Adrenal gland (tissue), 9 donors: ENCODE measurements at regions not wholly inside any gene's neighbourhood (a gene's known extent, or its start where the extent isn't known, plus 50 kb on each side); places are given as distances from the start of the nearest gene placed in this dataset.

Experiments
- DNase-seq, 7 donors: peaks; one replicate each; pipeline ENCODE4 v3.0.0-alpha.2; 2019 to 2020
- H3K27ac ChIP-seq, 5 donors: fragments of 200-600 bp; sonication (generic) in 4 of 5; 1 replicate in 3 of 5; 2 replicates in 2 of 5; pipeline versions ENCODE4 v1.5.1 to v1.8.0; 2016 to 2020; ENCODE audit warnings: mild to moderate bottlenecking in 1 of 5
- H3K27me3 ChIP-seq: fragments of 200-600 bp; 2 replicates; pipeline ENCODE4 v1.8.0; 2021
- H3K36me3 ChIP-seq, 2 donors: fragments of 200-600 bp; replicated peaks in 1 of 2; 1 replicate in 1 of 2; 2 replicates in 1 of 2; pipeline versions ENCODE4 v1.5.1 to v1.8.0; 2018 to 2022
- H3K4me1 ChIP-seq, 2 donors: fragments of 200-600 bp; replicated peaks in 1 of 2; 1 replicate in 1 of 2; 2 replicates in 1 of 2; pipeline versions ENCODE4 v1.5.1 to v1.8.0; 2018 to 2021
- H3K4me3 ChIP-seq, 4 donors: fragments of 200-600 bp; sonication (generic) in 3 of 4; one replicate each; pipeline ENCODE4 v1.5.1; 2016 to 2018
- H3K9me3 ChIP-seq, 3 donors: fragments of 200-600 bp; sonication (generic) in 1 of 3; replicated peaks in 1 of 3; 1 replicate in 2 of 3; 2 replicates in 1 of 3; pipeline versions ENCODE4 v1.5.1 to v1.8.0; 2016 to 2021
- POLR2A ChIP-seq, 2 donors: fragments of 450-650 bp; IDR thresholded peaks; one replicate each; pipeline ENCODE4 v1.6.1; 2017; ENCODE audit warnings: antibody characterized with exemption in 2 of 2, mild to moderate bottlenecking in 2 of 2, moderate library complexity in 1 of 2
- WGBS, 4 donors: extraction: QIAGEN DNeasy Blood & Tissue Kit in 2 of 4; methylation state at CpG; one replicate each; pipeline versions ENCODE4 v1.1.5 to v1.1.7; 2013 to 2017; 5-methylcytosine and 5-hydroxymethylcytosine counted together
- intact Hi-C, 2 donors: fragments of 100-400 bp; cut with DNase I; formaldehyde crosslinking; loops; one replicate each; pipeline versions ENCODE4 v1.14.1 to v1.15.0; 2022 to 2023
- TF ChIP-seq, protein P1 (sequence below), 6 experiments: fragments of 450-650 bp in 4 of 6; fragments of 200-600 bp in 2 of 6; sonication (generic) in 1 of 6; IDR thresholded peaks; 1 replicate in 5 of 6; 2 replicates in 1 of 6; pipeline versions ENCODE4 v1.5.1 to v1.8.0; 2016 to 2021; ENCODE audit warnings: antibody characterized with exemption in 6 of 6, mild to moderate bottlenecking in 2 of 6, moderate library complexity in 1 of 6
- donor health status: healthy with polysubstance abuse.
- donor health status: Bipolar disorder and iron deficiency.
- donor health status: DM: yes; HTN: yes; CAD: no.
- donor health status: DM: no; HTN: no; CAD: no.
- donor health status: DM: no; HTN: no; CAD: no.

DNA sequence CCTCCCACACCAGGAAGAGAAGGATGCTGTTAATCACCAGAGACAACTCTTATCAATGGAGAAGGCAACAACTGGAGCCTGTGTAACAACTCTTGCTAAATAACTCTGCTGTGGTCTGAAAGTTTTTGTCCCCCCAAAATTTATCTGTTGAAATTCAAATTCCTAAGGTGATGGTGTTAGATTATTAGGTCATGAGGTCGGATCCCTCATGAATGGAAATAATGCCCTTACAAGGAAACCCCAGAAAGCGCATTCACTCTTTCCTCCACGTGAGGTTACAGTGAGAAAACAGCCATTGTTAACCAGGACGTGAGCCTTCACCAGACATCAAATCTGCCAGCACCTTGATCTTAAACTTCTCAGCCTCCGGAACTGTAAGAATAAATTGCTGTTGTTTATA is 141.9 kb upstream of the CXADR start:
- H3K27ac ChIP-seq: no peak overlapping the region
- no peaks in the 10 kb centered on the region for H3K4me1 ChIP-seq
- no peak for TF ChIP-seq POLR2A (IDR thresholded peaks at IDR 0.05)
- TF ChIP-seq, protein P1, sequence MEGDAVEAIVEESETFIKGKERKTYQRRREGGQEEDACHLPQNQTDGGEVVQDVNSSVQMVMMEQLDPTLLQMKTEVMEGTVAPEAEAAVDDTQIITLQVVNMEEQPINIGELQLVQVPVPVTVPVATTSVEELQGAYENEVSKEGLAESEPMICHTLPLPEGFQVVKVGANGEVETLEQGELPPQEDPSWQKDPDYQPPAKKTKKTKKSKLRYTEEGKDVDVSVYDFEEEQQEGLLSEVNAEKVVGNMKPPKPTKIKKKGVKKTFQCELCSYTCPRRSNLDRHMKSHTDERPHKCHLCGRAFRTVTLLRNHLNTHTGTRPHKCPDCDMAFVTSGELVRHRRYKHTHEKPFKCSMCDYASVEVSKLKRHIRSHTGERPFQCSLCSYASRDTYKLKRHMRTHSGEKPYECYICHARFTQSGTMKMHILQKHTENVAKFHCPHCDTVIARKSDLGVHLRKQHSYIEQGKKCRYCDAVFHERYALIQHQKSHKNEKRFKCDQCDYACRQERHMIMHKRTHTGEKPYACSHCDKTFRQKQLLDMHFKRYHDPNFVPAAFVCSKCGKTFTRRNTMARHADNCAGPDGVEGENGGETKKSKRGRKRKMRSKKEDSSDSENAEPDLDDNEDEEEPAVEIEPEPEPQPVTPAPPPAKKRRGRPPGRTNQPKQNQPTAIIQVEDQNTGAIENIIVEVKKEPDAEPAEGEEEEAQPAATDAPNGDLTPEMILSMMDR (IDR thresholded peaks at IDR 0.05): no peak
- H3K4me3 ChIP-seq: no peak overlapping the region
- DNase-seq: no peak
- intact Hi-C loops: no loop called here
- WGBS, 4 donors: 40 to 51% (median 46%) methylated on average over 5 of the region's 5 CpGs
- H3K36me3 ChIP-seq: no peaks in the 10 kb centered on the region
- no peaks in the 10 kb centered on the region for H3K9me3 ChIP-seq
- H3K27me3 ChIP-seq: no peaks in the 10 kb centered on the region

DNA sequence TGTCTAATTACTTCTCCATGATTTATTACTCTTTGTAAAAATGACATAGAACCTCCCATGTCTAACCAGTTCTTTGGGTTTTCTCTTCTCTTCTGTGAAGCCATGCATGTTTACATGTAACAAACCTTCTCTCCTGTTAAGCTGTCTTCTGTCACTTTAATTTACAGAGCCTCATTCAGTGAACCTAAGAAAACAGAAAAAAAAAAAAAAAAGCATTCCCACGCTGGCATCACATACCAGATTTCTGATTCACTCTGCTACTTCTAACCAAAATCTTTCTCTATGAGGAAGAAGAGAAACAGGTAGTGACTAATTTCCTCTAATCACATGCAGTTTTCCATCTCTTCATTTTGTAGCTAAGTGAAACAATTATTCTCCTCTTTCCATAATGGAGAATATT is 141.4 kb upstream of the CXADR start:
- WGBS, 4 donors: 2 to 15% (median 10%) methylated on average over 1 of the region's 1 CpG

DNA sequence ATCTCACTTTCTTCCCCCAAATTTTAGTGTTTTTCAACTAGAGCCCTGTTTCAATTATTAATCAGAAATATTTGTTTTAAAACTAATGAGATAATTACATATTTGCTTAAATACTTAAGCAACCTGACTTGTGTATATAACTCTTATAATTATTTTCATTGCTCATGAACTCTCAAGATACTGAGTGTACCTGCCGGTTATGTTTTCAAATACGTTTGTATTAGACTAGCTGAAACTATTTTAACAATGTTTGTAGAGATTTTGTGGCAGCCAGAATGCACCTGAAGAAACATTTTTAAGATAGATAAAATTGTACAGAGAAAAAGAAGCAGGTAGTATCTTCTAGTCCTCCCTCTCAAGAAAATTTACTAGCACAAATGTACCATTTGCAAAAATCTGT is 140.6 kb upstream of the CXADR start:
- TF ChIP-seq, protein P1 (IDR thresholded peaks at IDR 0.05): no peak
- no peak for TF ChIP-seq POLR2A (IDR thresholded peaks at IDR 0.05)
- WGBS, 4 donors: 71 to 87% (median 85%) methylated on average over 2 of the region's 2 CpGs
- intact Hi-C loops: no loop called here

More for the DNA sequence above, 141.4 kb upstream of the CXADR start:
- TF ChIP-seq POLR2A (IDR thresholded peaks at IDR 0.05): no peak
- TF ChIP-seq, protein P1 (IDR thresholded peaks at IDR 0.05): no peak
- Histone ChIP-seq H3K27ac (no peak overlapping the region), H3K4me1 (no peaks in the 10 kb centered on the region), H3K9me3 (no peaks in the 10 kb centered on the region), H3K4me3 (no peak overlapping the region), H3K36me3 (no peaks in the 10 kb centered on the region), H3K27me3 (no peaks in the 10 kb centered on the region)
- no peak for DNase-seq
- intact Hi-C loops: no loop called here

DNA sequence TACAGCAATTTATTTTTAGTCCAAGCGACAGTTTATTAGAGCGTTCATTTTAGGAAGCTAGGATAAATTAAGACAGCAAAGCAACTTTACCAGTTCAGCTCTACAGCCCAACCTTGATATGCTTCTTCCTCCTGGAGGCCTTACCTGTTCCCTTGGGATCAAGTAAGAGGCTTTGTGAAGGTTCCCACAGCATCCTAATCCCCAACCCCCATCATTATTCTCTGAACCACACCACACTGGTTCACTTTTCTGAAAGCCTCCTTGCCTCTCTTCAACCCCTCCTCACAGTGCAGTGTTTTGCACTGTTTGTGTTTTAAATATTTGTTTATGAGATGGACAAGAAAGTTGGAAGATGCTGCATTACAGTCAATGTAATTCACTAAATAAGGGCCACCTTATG is 126.3 kb upstream of the CXADR start:
- Histone ChIP-seq H3K9me3 (no peaks in the 10 kb centered on the region), H3K4me1 (no peaks in the 10 kb centered on the region), H3K36me3 (no peaks in the 10 kb centered on the region), H3K27me3 (no peaks in the 10 kb centered on the region), H3K4me3 (no peak overlapping the region), H3K27ac (no peak overlapping the region)
- WGBS, 4 donors: 22 to 38% (median 26%) methylated on average over 2 of the region's 2 CpGs
- intact Hi-C loops: loop anchor here in 1 of 2 donors (10.0 kb wide), 1 partner anchor 168 kb away; no protein-coding TSS in a partner anchor
- TF ChIP-seq, protein P1 (IDR thresholded peaks at IDR 0.05): no peak
- no peak for TF ChIP-seq POLR2A (IDR thresholded peaks at IDR 0.05)
- DNase-seq: no peak

More for the DNA sequence above, 140.6 kb upstream of the CXADR start:
- no peak overlapping the region for H3K4me3 ChIP-seq
- no peaks in the 10 kb centered on the region for H3K4me1 ChIP-seq
- H3K27me3 ChIP-seq: no peaks in the 10 kb centered on the region
- no peak for DNase-seq
- H3K27ac ChIP-seq: no peak overlapping the region
- no peaks in the 10 kb centered on the region for H3K9me3 ChIP-seq
- H3K36me3 ChIP-seq: no peaks in the 10 kb centered on the region
